A549 (cell line): ENCODE measurements at regions not wholly inside any gene's neighbourhood (a gene's known extent, or its start where the extent isn't known, plus 50 kb on each side); places are given as distances from the start of the nearest gene placed in this dataset.

Experiments
- CTCF ChIP-seq: fragments of >200 bp; sonication (Bioruptor Twin); formaldehyde crosslinking; IDR thresholded peaks from 3 replicates; pipeline ENCODE4 v1.5.1; 2016
- EP300 ChIP-seq, 2 experiments: fragments of >200 bp; sonication (Bioruptor Twin); formaldehyde crosslinking; IDR thresholded peaks; 2 replicates in 1 of 2; 3 replicates in 1 of 2; pipeline ENCODE4 v1.6.1; 2016 to 2017
- JUN ChIP-seq, 2 experiments: fragments of >200 bp; sonication (Bioruptor Twin); formaldehyde crosslinking; IDR thresholded peaks; 2 replicates in 1 of 2; 3 replicates in 1 of 2; pipeline ENCODE4 v1.6.1; 2016 to 2017
- KDM1A ChIP-seq: fragments of 200-600 bp; sonication (generic); IDR thresholded peaks from 2 replicates; pipeline ENCODE4 v1.6.1; 2016; ENCODE audit warnings: low read depth, mild to moderate bottlenecking
- MAX ChIP-seq: IDR thresholded peaks from 2 replicates; pipeline ENCODE4 v1.6.1; 2012
- MAZ ChIP-seq: fragments of 150-350 bp; IDR thresholded peaks from 2 replicates; pipeline ENCODE4 v1.6.1; 2014; ENCODE audit warnings: antibody characterized with exemption, low read depth, low read length, borderline replicate concordance
- MYC ChIP-seq: IDR thresholded peaks from 2 replicates; pipeline ENCODE4 v1.6.1; 2012; ENCODE audit warnings: mild to moderate bottlenecking, inconsistent platforms, low read length, improper control_type of control experiment, borderline replicate concordance
- NPAS2 ChIP-seq: fragments of 250-450 bp; sonication (Bioruptor Pico); IDR thresholded peaks from 2 replicates; pipeline ENCODE4 v1.8.0; 2022; ENCODE audit warnings: mild to moderate bottlenecking, moderate library complexity, borderline replicate concordance
- POLR2A ChIP-seq: IDR thresholded peaks from 2 replicates; pipeline ENCODE4 v1.6.1; 2012; ENCODE audit warnings: mild to moderate bottlenecking, low read length
- RAD21 ChIP-seq, 2 experiments: fragments of >200 bp in 1 of 2; sonication (Bioruptor Twin) in 1 of 2; formaldehyde crosslinking in 1 of 2; IDR thresholded peaks in 1 of 2; conservative IDR thresholded peaks in 1 of 2; 2 replicates in 1 of 2; 3 replicates in 1 of 2; pipeline ENCODE4 v1.6.1; 2012 to 2018; ENCODE audit warnings: inconsistent platforms in 1 of 2
- RNF2 ChIP-seq: fragments of 200-600 bp; sonication (generic); IDR thresholded peaks from 2 replicates; pipeline ENCODE4 v1.6.1; 2016; ENCODE audit warnings: low read depth, mild to moderate bottlenecking, antibody characterized with exemption, moderate library complexity, borderline replicate concordance
- TP53 ChIP-seq: fragments of 250-450 bp; sonication (Bioruptor Pico); IDR thresholded peaks from 2 replicates; pipeline ENCODE4 v1.5.0; 2021; ENCODE audit warnings: mild to moderate bottlenecking, moderate library complexity

GRCh38 chr7:24472093-24472492 is 101.2 kb upstream of the PALS2 start:
- TF ChIP-seq CTCF (no peak), EP300 (IDR thresholded peaks at IDR 0.05) (no peak), TP53 (CRISPR knock-in tag) (no peak), MYC (no peak), POLR2A (no peak), MAX (no peak), RAD21 (conservative IDR thresholded peaks at IDR 0.05 in 1 of 2, IDR thresholded peaks at IDR 0.05 in 1 of 2) (no peak), KDM1A (no peak), MAZ (no peak), JUN (IDR thresholded peaks at IDR 0.05) (no peak), NPAS2 (no peak), RNF2 (no peak)
